Endothelial cell of umbilical vein (primary cell): ENCODE measurements at regions not wholly inside any gene's neighbourhood (a gene's known extent, or its start where the extent isn't known, plus 50 kb on each side); places are given as distances from the start of the nearest gene placed in this dataset.

ENCODE experiments used
- BruUV-seq: library from RNA; stranded (reverse); fragments of 400-500 nt; replicated peaks from 2 replicates; lab custom pipeline; 2021; lab: Mats Ljungman, UMichigan
- CTCF ChIA-PET: fragments of 300-600, 350-600 bp; sonication (Branson Sonifier 250); formaldehyde crosslinking; loops from one replicate; lab custom pipeline; 2021; ENCODE audit warnings: antibody characterized with exemption, inconsistent platforms; lab: Charles Lee
- POLR2A ChIA-PET: fragments of 300-600, 350-600 bp; sonication (Branson Sonifier 250); formaldehyde crosslinking; loops from one replicate; lab custom pipeline; 2021; ENCODE audit warnings: antibody characterized with exemption, inconsistent platforms; lab: Charles Lee
- DNase-seq: peaks from one replicate; pipeline ENCODE4 v3.0.0-alpha.2; 2011; ENCODE audit warnings: low read depth, low spot score
- FAIRE-seq: peaks from 2 replicates; lab custom pipeline; 2011; peaks lifted over from hg19 to GRCh38; lab: Jason Lieb, UNC
- H2AFZ ChIP-seq: 2 replicates; pipeline ENCODE4 v1.6.0; 2012; ENCODE audit warnings: low read depth, low read length, control low read depth, inconsistent platforms
- H3K27ac ChIP-seq: 2 replicates; pipeline ENCODE4 v1.5.1; 2011; ENCODE audit warnings: low read depth, mild to moderate bottlenecking, control low read depth, low read length, moderate library complexity; ENCODE audit not compliant: insufficient read depth
- H3K27me3 ChIP-seq, 2 experiments: 2 replicates each; pipeline versions ENCODE4 v1.6.0 to v1.6.1; 2011; ENCODE audit warnings: low read length in 2 of 2, mixed read lengths in 1 of 2; ENCODE audit not compliant: control insufficient read depth in 2 of 2, insufficient read depth in 2 of 2
- H3K36me3 ChIP-seq, 2 experiments: 2 replicates in 1 of 2; 3 replicates in 1 of 2; pipeline ENCODE4 v1.5.1; 2011; ENCODE audit warnings: low read length in 2 of 2, mild to moderate bottlenecking in 1 of 2, moderate library complexity in 1 of 2; ENCODE audit not compliant: control insufficient read depth in 2 of 2, insufficient read depth in 2 of 2; ENCODE audit errors: extremely low read depth in 1 of 2
- H3K4me1 ChIP-seq: 3 replicates; pipeline ENCODE4 v1.5.1; 2011; ENCODE audit warnings: mild to moderate bottlenecking, low read length; ENCODE audit not compliant: control insufficient read depth, insufficient read depth; ENCODE audit errors: extremely low read depth
- H3K4me2 ChIP-seq: 2 replicates; pipeline ENCODE4 v1.6.1; 2011; ENCODE audit warnings: low read length, control low read depth, mixed read lengths; ENCODE audit not compliant: insufficient read depth
- H3K4me3 ChIP-seq, 3 experiments: fragments of 200-600 bp in 1 of 3; sonication (generic), shearing (Covaris generic) in 1 of 3; replicated peaks in 1 of 3; 2 replicates each; pipeline ENCODE4 v1.5.1; 2011 to 2016; ENCODE audit warnings: control low read depth in 3 of 3, low read length in 3 of 3, mild to moderate bottlenecking in 2 of 3, inconsistent platforms in 1 of 3, low read depth in 1 of 3, moderate library complexity in 1 of 3; ENCODE audit not compliant: insufficient read depth in 1 of 3
- H3K79me2 ChIP-seq: 2 replicates; pipeline ENCODE4 v1.6.0; 2012; ENCODE audit warnings: low read length, inconsistent platforms; ENCODE audit not compliant: control insufficient read depth, insufficient read depth
- H3K9ac ChIP-seq: replicated peaks from 2 replicates; pipeline ENCODE3; 2011; ENCODE audit warnings: low read length, control low read depth; ENCODE audit not compliant: insufficient read depth; ENCODE audit errors: extremely low read depth
- H3K9me1 ChIP-seq: replicated peaks from 3 replicates; pipeline ENCODE4 v1.6.0; 2011; ENCODE audit warnings: mild to moderate bottlenecking, low read length; ENCODE audit not compliant: control insufficient read depth, insufficient read depth; ENCODE audit errors: extremely low read depth
- H3K9me3 ChIP-seq: replicated peaks from 2 replicates; pipeline ENCODE4 v1.5.1; 2012; ENCODE audit warnings: low read length, inconsistent platforms; ENCODE audit not compliant: control insufficient read depth, insufficient read depth
- H4K20me1 ChIP-seq: replicated peaks from 2 replicates; pipeline ENCODE3; 2011; ENCODE audit warnings: mild to moderate bottlenecking, low read length; ENCODE audit not compliant: control insufficient read depth, insufficient read depth; ENCODE audit errors: extremely low read depth
- CTCF ChIP-seq, 2 donors: IDR thresholded peaks; 1 replicate in 1 of 2; 2 replicates in 1 of 2; pipeline ENCODE4 v1.5.1; 2011; ENCODE audit warnings: low read length in 2 of 2, mild to moderate bottlenecking in 2 of 2, moderate library complexity in 2 of 2, control low read depth in 1 of 2, inconsistent platforms in 1 of 2, low read depth in 1 of 2; ENCODE audit not compliant: insufficient read depth in 1 of 2; ENCODE audit errors: extremely low read depth in 1 of 2
- EZH2 ChIP-seq: IDR thresholded peaks from 2 replicates; pipeline ENCODE4 v1.6.1; 2012; ENCODE audit warnings: borderline replicate concordance, low read depth, mild to moderate bottlenecking, moderate library complexity, low read length, inconsistent platforms; ENCODE audit not compliant: severe bottlenecking
- FOS ChIP-seq: IDR thresholded peaks from 2 replicates; pipeline ENCODE4 v1.6.1; 2011; ENCODE audit warnings: mild to moderate bottlenecking, low read length, moderate library complexity, borderline replicate concordance; ENCODE audit not compliant: insufficient read depth
- GATA2 ChIP-seq: IDR thresholded peaks from 2 replicates; pipeline ENCODE4 v1.7.0; 2011; ENCODE audit warnings: low read depth, mild to moderate bottlenecking, moderate library complexity, mixed read lengths, low read length; ENCODE audit not compliant: insufficient read length, insufficient read depth
- JUN ChIP-seq: IDR thresholded peaks from 2 replicates; pipeline ENCODE4 v1.6.1; 2011; ENCODE audit warnings: borderline replicate concordance, low read depth; ENCODE audit not compliant: insufficient read length, insufficient read depth
- MAX ChIP-seq: IDR thresholded peaks from 2 replicates; pipeline ENCODE4 v1.6.1; 2011; ENCODE audit not compliant: insufficient read depth, insufficient read length
- MYC ChIP-seq: IDR thresholded peaks from one replicate; pipeline ENCODE4 v1.6.1; 2011; ENCODE audit warnings: mild to moderate bottlenecking, low read depth, low read length
- POLR2A ChIP-seq: IDR thresholded peaks from 2 replicates; pipeline ENCODE4 v1.6.1; 2012; ENCODE audit warnings: low read depth, mild to moderate bottlenecking, control low read depth, low read length
- POLR2AphosphoS5 ChIP-seq: IDR thresholded peaks from 2 replicates; pipeline ENCODE4 v1.6.1; 2012; ENCODE audit warnings: low read depth, mild to moderate bottlenecking, control low read depth, low read length, moderate library complexity; ENCODE audit not compliant: insufficient read depth
- dilution Hi-C: fragments of 300-500 bp; cut with MboI; formaldehyde crosslinking; loops from one replicate; pipeline ENCODE4 v1.15.0; 2019; ENCODE audit warnings: low sequenced_read_pairs; ENCODE audit not compliant: extremely low pct_ligation_motif_present
- intact Hi-C: fragments of 100-400 bp; cut with micrococcal nuclease; formaldehyde crosslinking; loops from one replicate; pipeline ENCODE4 v1.10.0; 2022

DNA sequence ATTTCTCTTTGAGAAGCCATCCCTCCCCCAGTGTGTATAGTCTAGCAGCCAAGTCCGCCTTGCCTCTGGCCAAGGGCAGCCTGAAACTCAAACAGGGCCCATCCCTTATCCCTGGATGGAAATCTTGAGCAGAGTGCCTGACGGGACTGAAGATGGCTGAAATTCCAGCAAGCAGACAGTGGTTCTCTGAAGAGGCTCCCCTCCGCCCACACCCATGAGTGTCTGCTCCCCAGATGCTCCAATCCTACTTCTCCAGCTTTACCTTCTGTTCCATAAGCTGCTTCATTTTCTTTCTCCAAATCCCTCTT, 396.2 kb downstream of the NUAK1 start:
- Histone ChIP-seq H3K9me1 (no peaks in the 10 kb centered on the region), H3K79me2 (no peaks in the 10 kb centered on the region), H3K9ac (no peak overlapping the region), H3K27me3 (peaks cover 54 to 62% of the 10 kb centered on the region in 2 experiments), H3K4me3 (no peak overlapping the region), H3K9me3 (no peaks in the 10 kb centered on the region), H3K4me2 (no peak overlapping the region), H2AFZ (no peak overlapping the region), H3K4me1 (peaks cover 26% of the 10 kb centered on the region), H3K27ac (no peak overlapping the region), H3K36me3 (no peaks in the 10 kb centered on the region), H4K20me1 (no peaks in the 10 kb centered on the region)
- DNase-seq: no peak
- no peak for TF ChIP-seq POLR2A
- TF ChIP-seq MYC: no peak
- no peak for TF ChIP-seq MAX
- TF ChIP-seq JUN: no peak
- no peak for TF ChIP-seq GATA2
- no peak for TF ChIP-seq CTCF (IDR thresholded peaks at IDR 0.05; ENCODE audit: extremely low read depth in 1 of 2, insufficient read depth in 1 of 2, low read depth in 1 of 2, low read length in 2 of 2)
- TF ChIP-seq EZH2: no peak
- TF ChIP-seq FOS: no peak
- no peak for TF ChIP-seq POLR2AphosphoS5
- ChIA-PET CTCF (interaction anchor here (1.3 kb wide), 1 partner anchor 29 kb away, joined by 3 read pairs; no protein-coding TSS in a partner anchor), POLR2A (no interaction called here)
- dilution Hi-C loops (no loop called here), intact Hi-C loops (no loop called here)
- no TSS peak for BruUV-seq
- no peak for FAIRE-seq
